ENCODE measurements at regions not wholly inside any gene's neighbourhood (a gene's known extent, or its start where the extent isn't known, plus 50 kb on each side); places are given as distances from the start of the nearest gene placed in this dataset.

- no peak for TF ChIP-seq CTCF (IDR thresholded peaks at IDR 0.05)
- TF ChIP-seq POLR2AphosphoS5 (IDR thresholded peaks at IDR 0.05), result no peak
- TF ChIP-seq POLR2A (IDR thresholded peaks at IDR 0.05; ENCODE audit: low read depth), result no peak
Observed at GRCh38 chr4:129622566-129622965, 526.6 kb downstream of the C4orf33 start.
